ENCODE measurements at regions not wholly inside any gene's neighbourhood (a gene's known extent, or its start where the extent isn't known, plus 50 kb on each side); places are given as distances from the start of the nearest gene placed in this dataset.

- DNase-seq, result no peak
- Histone ChIP-seq H3K36me3 (replicated peaks in 1 of 2; ENCODE audit: insufficient read depth in 1 of 2, low read depth in 2 of 2) (no peaks in the 10 kb centered on the region), H3K27me3 (no peaks in the 10 kb centered on the region), H3K4me3 (no peak overlapping the region), H3K9me3 (no peaks in the 10 kb centered on the region), H3K27ac (no peak overlapping the region), H3K4me1 (peaks cover 13% of the 10 kb centered on the region)
- no peak for ATAC-seq
- intact Hi-C loops (cut with DNase I), result no loop called here
- TF ChIP-seq, protein P1, sequence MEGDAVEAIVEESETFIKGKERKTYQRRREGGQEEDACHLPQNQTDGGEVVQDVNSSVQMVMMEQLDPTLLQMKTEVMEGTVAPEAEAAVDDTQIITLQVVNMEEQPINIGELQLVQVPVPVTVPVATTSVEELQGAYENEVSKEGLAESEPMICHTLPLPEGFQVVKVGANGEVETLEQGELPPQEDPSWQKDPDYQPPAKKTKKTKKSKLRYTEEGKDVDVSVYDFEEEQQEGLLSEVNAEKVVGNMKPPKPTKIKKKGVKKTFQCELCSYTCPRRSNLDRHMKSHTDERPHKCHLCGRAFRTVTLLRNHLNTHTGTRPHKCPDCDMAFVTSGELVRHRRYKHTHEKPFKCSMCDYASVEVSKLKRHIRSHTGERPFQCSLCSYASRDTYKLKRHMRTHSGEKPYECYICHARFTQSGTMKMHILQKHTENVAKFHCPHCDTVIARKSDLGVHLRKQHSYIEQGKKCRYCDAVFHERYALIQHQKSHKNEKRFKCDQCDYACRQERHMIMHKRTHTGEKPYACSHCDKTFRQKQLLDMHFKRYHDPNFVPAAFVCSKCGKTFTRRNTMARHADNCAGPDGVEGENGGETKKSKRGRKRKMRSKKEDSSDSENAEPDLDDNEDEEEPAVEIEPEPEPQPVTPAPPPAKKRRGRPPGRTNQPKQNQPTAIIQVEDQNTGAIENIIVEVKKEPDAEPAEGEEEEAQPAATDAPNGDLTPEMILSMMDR (IDR thresholded peaks at IDR 0.05), result no peak
- no peak for TF ChIP-seq POLR2A (IDR thresholded peaks at IDR 0.05)
- WGBS, 2 donors, result 76 to 100% methylated on average over 2 to 12 of the region's 13 CpGs
Observed at GRCh38 chr7:66503036-66503370, 125.7 kb upstream of the KCTD7 start.

DNA sequence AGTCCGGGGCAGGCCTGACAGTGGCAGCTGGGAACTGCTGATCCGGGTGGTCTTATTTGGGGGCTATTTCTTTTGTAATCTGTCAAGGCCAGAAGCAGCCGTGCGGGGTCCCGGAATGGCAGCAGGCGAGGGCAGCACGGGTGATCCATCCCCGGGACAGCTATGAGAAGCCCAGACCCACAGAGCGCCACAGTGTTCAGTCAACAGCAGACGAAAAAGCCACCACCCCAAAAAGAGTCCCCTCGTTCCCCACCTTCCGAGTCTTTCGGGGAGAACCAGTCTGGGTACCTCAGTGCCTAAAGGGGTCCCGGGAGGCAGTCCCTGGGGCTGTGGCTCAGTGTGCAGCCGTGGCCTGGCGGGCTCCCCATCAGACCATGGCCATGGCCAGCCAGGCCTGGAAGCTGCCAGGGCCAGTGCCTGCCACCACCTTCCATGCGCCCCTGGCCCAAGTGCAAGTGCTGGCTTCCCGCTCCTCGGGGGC is 125.1 kb upstream of the KCTD7 start:
- H3K9me3 ChIP-seq, result no peaks in the 10 kb centered on the region
- H3K36me3 ChIP-seq (replicated peaks in 1 of 2; ENCODE audit: insufficient read depth in 1 of 2, low read depth in 2 of 2), result no peaks in the 10 kb centered on the region
- intact Hi-C loops (cut with DNase I), result no loop called here
- H3K27me3 ChIP-seq, result no peaks in the 10 kb centered on the region
- TF ChIP-seq, protein P1 (IDR thresholded peaks at IDR 0.05), result no peak
- TF ChIP-seq POLR2A (IDR thresholded peaks at IDR 0.05), result no peak
- H3K4me1 ChIP-seq, result peaks cover 13% of the 10 kb centered on the region
- no peak overlapping the region for H3K27ac ChIP-seq
- H3K4me3 ChIP-seq, result no peak overlapping the region
- ATAC-seq, result no peak
- peak in 1 of 4 donors; percentile 9 for DNase-seq
- WGBS, 2 donors, result 67 to 81% methylated on average over 12 to 16 of the region's 19 CpGs

GRCh38 chr7:66504131-66504530 is 124.5 kb upstream of the KCTD7 start:
- Histone ChIP-seq H3K4me1 (peaks cover 13% of the 10 kb centered on the region), H3K4me3 (no peak overlapping the region), H3K27ac (no peak overlapping the region), H3K36me3 (replicated peaks in 1 of 2; ENCODE audit: insufficient read depth in 1 of 2, low read depth in 2 of 2) (no peaks in the 10 kb centered on the region), H3K27me3 (no peaks in the 10 kb centered on the region), H3K9me3 (no peaks in the 10 kb centered on the region)
- intact Hi-C loops (cut with DNase I), result no loop called here
- TF ChIP-seq POLR2A (IDR thresholded peaks at IDR 0.05), result no peak
- TF ChIP-seq, protein P1 (IDR thresholded peaks at IDR 0.05), result no peak
- DNase-seq (no peak), ATAC-seq (no peak)
- 58 to 78% methylated on average over 4 to 9 of the region's 10 CpGs for WGBS, 2 donors

- no peak overlapping the region for H3K4me3 ChIP-seq
- peaks cover 13% of the 10 kb centered on the region for H3K4me1 ChIP-seq
- no peaks in the 10 kb centered on the region for H3K9me3 ChIP-seq
- H3K27ac ChIP-seq, result no peak overlapping the region
- H3K27me3 ChIP-seq, result no peaks in the 10 kb centered on the region
- ATAC-seq (no peak), DNase-seq (no peak)
- TF ChIP-seq, protein P1 (IDR thresholded peaks at IDR 0.05), result no peak
- TF ChIP-seq POLR2A (IDR thresholded peaks at IDR 0.05), result no peak
- intact Hi-C loops (cut with DNase I), result no loop called here
- H3K36me3 ChIP-seq (replicated peaks in 1 of 2; ENCODE audit: insufficient read depth in 1 of 2, low read depth in 2 of 2), result no peaks in the 10 kb centered on the region
- 96% methylated on average over 28 to 30 of the region's 30 CpGs for WGBS, 2 donors
Observed at GRCh38 chr7:66505009-66505408, 123.7 kb upstream of the KCTD7 start.
